Gastroesophageal sphincter (tissue), 4 donors: ENCODE measurements at regions not wholly inside any gene's neighbourhood (a gene's known extent, or its start where the extent isn't known, plus 50 kb on each side); places are given as distances from the start of the nearest gene placed in this dataset.

Experiments used
- ATAC-seq: fragments of 150-250 bp; one replicate; pipeline ENCODE4 v1.9.1; 2016; ENCODE audit warnings: mild to moderate bottlenecking, moderate library complexity
- H3K27ac ChIP-seq, 4 donors: fragments of 200-600 bp; sonication (generic) in 3 of 4; 1 replicate in 3 of 4; 2 replicates in 1 of 4; pipeline ENCODE4 v1.5.1; 2016 to 2019
- H3K27me3 ChIP-seq: fragments of 200-600 bp; sonication (generic); one replicate; pipeline ENCODE4 v1.5.1; 2019
- H3K36me3 ChIP-seq, 2 donors: fragments of 200-600 bp; sonication (generic); one replicate each; pipeline ENCODE4 v1.5.1; 2019; ENCODE audit warnings: control low read depth in 1 of 2
- H3K4me1 ChIP-seq, 3 donors: fragments of 200-600 bp; sonication (generic); 1 replicate in 2 of 3; 2 replicates in 1 of 3; pipeline ENCODE4 v1.5.1; 2016 to 2019; ENCODE audit warnings: control low read depth in 2 of 3
- H3K4me3 ChIP-seq, 2 donors: fragments of 200-600 bp; sonication (generic); one replicate each; pipeline ENCODE4 v1.5.1; 2019; ENCODE audit warnings: mild to moderate bottlenecking in 1 of 2, moderate library complexity in 1 of 2
- H3K9me3 ChIP-seq, 3 donors: fragments of 200-600 bp; sonication (generic); one replicate each; pipeline ENCODE4 v1.5.1; 2017 to 2019; ENCODE audit warnings: control low read depth in 2 of 3
- CTCF ChIP-seq, 4 experiments: fragments of 200-600 bp in 2 of 4; fragments of 450-650 bp in 2 of 4; sonication (generic) in 1 of 4; IDR thresholded peaks; one replicate each; pipeline ENCODE4 v1.5.1; 2017 to 2019; ENCODE audit warnings: antibody characterized with exemption in 4 of 4, mild to moderate bottlenecking in 2 of 4, moderate library complexity in 2 of 4
- EP300 ChIP-seq: sonication (generic); formaldehyde crosslinking; IDR thresholded peaks from one replicate; pipeline ENCODE4 v1.6.1; 2017; ENCODE audit warnings: antibody characterized with exemption, mild to moderate bottlenecking
- POLR2A ChIP-seq, 2 donors: fragments of 450-650 bp; IDR thresholded peaks; one replicate each; pipeline ENCODE4 v1.6.1; 2017; ENCODE audit warnings: antibody characterized with exemption in 2 of 2, mild to moderate bottlenecking in 2 of 2, moderate library complexity in 1 of 2
- POLR2AphosphoS5 ChIP-seq: sonication (generic); formaldehyde crosslinking; IDR thresholded peaks from one replicate; pipeline ENCODE4 v1.6.1; 2017; ENCODE audit warnings: antibody characterized with exemption
- WGBS, 2 donors: methylation state at CpG; one replicate each; pipeline ENCODE4 v1.1.5; 2018; ENCODE audit warnings: low coverage in 1 of 2; 5-methylcytosine and 5-hydroxymethylcytosine counted together

GRCh38 chr9:12961276-12961809 is 186.5 kb downstream of the LURAP1L start:
- no peak for ATAC-seq
- TF ChIP-seq POLR2A (IDR thresholded peaks at IDR 0.05) (no peak), POLR2AphosphoS5 (no peak), EP300 (no peak), CTCF (IDR thresholded peaks at IDR 0.05) (no peak)
- no peak overlapping the region for H3K4me3 ChIP-seq
- WGBS, 2 donors: 21 to 63% methylated on average over 1 to 2 of the region's 2 CpGs
- H3K9me3 ChIP-seq: peaks cover 0 to 8% (median 0%) of the 10 kb centered on the region in 3 donors
- H3K27me3 ChIP-seq: no peaks in the 10 kb centered on the region
- H3K4me1 ChIP-seq: peaks cover 0 to 9% (median 0%) of the 10 kb centered on the region in 3 donors
- H3K27ac ChIP-seq: no peak overlapping the region
- H3K36me3 ChIP-seq: no peaks in the 10 kb centered on the region

- H3K27ac ChIP-seq: peak overlapping the region in 1 of 4 donors; percentile 23
- no peaks in the 10 kb centered on the region for H3K36me3 ChIP-seq
- no peak overlapping the region for H3K4me3 ChIP-seq
- TF ChIP-seq POLR2AphosphoS5: no peak
- no peak for TF ChIP-seq EP300
- TF ChIP-seq POLR2A (IDR thresholded peaks at IDR 0.05): no peak
- TF ChIP-seq CTCF (IDR thresholded peaks at IDR 0.05): no peak
- H3K27me3 ChIP-seq: no peaks in the 10 kb centered on the region
- H3K9me3 ChIP-seq: peaks cover 0 to 3% (median 0%) of the 10 kb centered on the region in 3 donors
- peaks cover 0 to 3% (median 0%) of the 10 kb centered on the region in 3 donors for H3K4me1 ChIP-seq
- ATAC-seq: no peak
Observed at GRCh38 chr9:12963537-12963936, 188.7 kb downstream of the LURAP1L start.

GRCh38 chr9:12964271-12964670 is 189.5 kb downstream of the LURAP1L start:
- WGBS, 2 donors: 88 to 92% methylated on average over 2 of the region's 2 CpGs
- Histone ChIP-seq H3K27me3 (no peaks in the 10 kb centered on the region), H3K9me3 (no peaks in the 10 kb centered on the region), H3K27ac (peak overlapping the region in 1 of 4 donors; percentile 23), H3K4me1 (peaks cover 0 to 3% (median 0%) of the 10 kb centered on the region in 3 donors), H3K4me3 (no peak overlapping the region), H3K36me3 (no peaks in the 10 kb centered on the region)
- ATAC-seq: no peak
- TF ChIP-seq CTCF (IDR thresholded peaks at IDR 0.05) (no peak), EP300 (no peak), POLR2AphosphoS5 (no peak), POLR2A (IDR thresholded peaks at IDR 0.05) (no peak)

- Histone ChIP-seq H3K4me1 (peaks cover 0 to 3% (median 0%) of the 10 kb centered on the region in 3 donors), H3K4me3 (no peak overlapping the region), H3K36me3 (no peaks in the 10 kb centered on the region), H3K27me3 (no peaks in the 10 kb centered on the region), H3K27ac (no peak overlapping the region), H3K9me3 (no peaks in the 10 kb centered on the region)
- TF ChIP-seq POLR2A (IDR thresholded peaks at IDR 0.05): no peak
- TF ChIP-seq EP300: no peak
- no peak for TF ChIP-seq POLR2AphosphoS5
- TF ChIP-seq CTCF (IDR thresholded peaks at IDR 0.05): no peak
- no peak for ATAC-seq
- WGBS, 2 donors: 67% methylated on average over 1 of the region's 1 CpG; no CpG with 5 or more reads in 1 of the 2 donors
Observed at GRCh38 chr9:12965303-12965702, 190.5 kb downstream of the LURAP1L start.

- H3K27ac ChIP-seq: no peak overlapping the region
- no peaks in the 10 kb centered on the region for H3K36me3 ChIP-seq
- 53% methylated on average over 6 of the region's 6 CpGs; no CpG with 5 or more reads in 1 of the 2 donors for WGBS, 2 donors
- no peaks in the 10 kb centered on the region for H3K9me3 ChIP-seq
- H3K4me3 ChIP-seq: no peak overlapping the region
- TF ChIP-seq CTCF (IDR thresholded peaks at IDR 0.05) (no peak), EP300 (no peak), POLR2A (IDR thresholded peaks at IDR 0.05) (no peak)
- H3K27me3 ChIP-seq: no peaks in the 10 kb centered on the region
- no peak for ATAC-seq
- peaks cover 0 to 11% (median 0%) of the 10 kb centered on the region in 3 donors for H3K4me1 ChIP-seq
Observed at GRCh38 chr9:12968093-12968492, 193.3 kb downstream of the LURAP1L start.
